CD14-positive monocyte (primary cell): ENCODE measurements at regions not wholly inside any gene's neighbourhood (a gene's known extent, or its start where the extent isn't known, plus 50 kb on each side); places are given as distances from the start of the nearest gene placed in this dataset.

ENCODE experiments used
- DNase-seq, 3 donors: peaks; one replicate each; pipeline ENCODE4 v3.0.0-alpha.2; 2011 to 2022
- H2AFZ ChIP-seq: 2 replicates; pipeline ENCODE4 v1.6.0; 2012; ENCODE audit warnings: mild to moderate bottlenecking, low read depth, low read length, inconsistent platforms; ENCODE audit not compliant: insufficient read depth, poor library complexity, severe bottlenecking
- H3K27ac ChIP-seq, 2 donors: 1 replicate in 1 of 2; 2 replicates in 1 of 2; pipeline ENCODE4 v1.5.1; 2012 to 2013; ENCODE audit warnings: low read length in 2 of 2, control low read depth in 1 of 2, inconsistent platforms in 1 of 2, low read depth in 1 of 2, mild to moderate bottlenecking in 1 of 2
- H3K27me3 ChIP-seq, 2 donors: one replicate each; pipeline versions ENCODE4 v1.6.0 to v1.6.1; 2011 to 2013; ENCODE audit warnings: low read length in 2 of 2; ENCODE audit not compliant: control insufficient read depth in 2 of 2, insufficient read depth in 2 of 2
- H3K36me3 ChIP-seq, 2 donors: replicated peaks in 1 of 2; 1 replicate in 1 of 2; 2 replicates in 1 of 2; pipeline versions ENCODE4 v1.5.1 to v1.6.1; 2012 to 2013; ENCODE audit warnings: low read length in 2 of 2, control low read depth in 1 of 2, inconsistent platforms in 1 of 2, mild to moderate bottlenecking in 1 of 2; ENCODE audit not compliant: insufficient read depth in 2 of 2, control insufficient read depth in 1 of 2
- H3K4me1 ChIP-seq, 2 donors: 1 replicate in 1 of 2; 2 replicates in 1 of 2; pipeline versions ENCODE4 v1.5.1 to v1.6.1; 2012 to 2013; ENCODE audit warnings: low read length in 2 of 2, control low read depth in 1 of 2, inconsistent platforms in 1 of 2, mild to moderate bottlenecking in 1 of 2, moderate library complexity in 1 of 2; ENCODE audit not compliant: insufficient read depth in 2 of 2, control insufficient read depth in 1 of 2
- H3K4me2 ChIP-seq: replicated peaks from 2 replicates; pipeline ENCODE3; 2012; ENCODE audit warnings: low read length, moderate library complexity, mild to moderate bottlenecking; ENCODE audit not compliant: poor library complexity, severe bottlenecking; ENCODE audit errors: extremely low read depth
- H3K4me3 ChIP-seq, 3 experiments: fragments of 200-600 bp in 1 of 3; sonication (generic) in 1 of 3; replicated peaks in 1 of 3; 1 replicate in 2 of 3; 2 replicates in 1 of 3; pipeline ENCODE4 v1.5.1; 2011 to 2013; ENCODE audit warnings: low read length in 3 of 3, mild to moderate bottlenecking in 3 of 3, control low read depth in 2 of 3, low read depth in 2 of 3, inconsistent platforms in 1 of 3, moderate library complexity in 1 of 3
- H3K79me2 ChIP-seq: 2 replicates; pipeline ENCODE4 v1.6.0; 2012; ENCODE audit warnings: mild to moderate bottlenecking, control low read depth, inconsistent platforms, low read length, moderate library complexity; ENCODE audit not compliant: insufficient read depth
- H3K9ac ChIP-seq: 2 replicates; pipeline ENCODE4 v1.6.0; 2017; ENCODE audit warnings: low read length, mild to moderate bottlenecking; ENCODE audit not compliant: insufficient read depth, poor library complexity, severe bottlenecking
- H3K9me3 ChIP-seq, 2 donors: replicated peaks in 1 of 2; 1 replicate in 1 of 2; 2 replicates in 1 of 2; pipeline versions ENCODE4 v1.5.1 to v1.6.1; 2012 to 2013; ENCODE audit warnings: low read length in 2 of 2, control low read depth in 1 of 2; ENCODE audit not compliant: control insufficient read depth in 1 of 2, insufficient read depth in 1 of 2
- H4K20me1 ChIP-seq: 2 replicates; pipeline ENCODE4 v1.6.0; 2012; ENCODE audit warnings: mild to moderate bottlenecking, low read length, control low read depth, moderate library complexity; ENCODE audit not compliant: insufficient read depth
- H3K27ac Mint-ChIP-seq, 7 donors: one replicate each; pipeline ENCODE4 v1.8.0; 2020; ENCODE audit warnings: mild to moderate bottlenecking in 7 of 7, mixed read lengths in 7 of 7, moderate library complexity in 6 of 7, inconsistent platforms in 2 of 7
- H3K27me3 Mint-ChIP-seq, 3 donors: one replicate each; pipeline ENCODE4 v1.8.0; 2021 to 2022; ENCODE audit warnings: low read depth in 3 of 3, mild to moderate bottlenecking in 3 of 3, mixed read lengths in 3 of 3, moderate library complexity in 3 of 3, inconsistent platforms in 1 of 3
- H3K36me3 Mint-ChIP-seq, 2 donors: one replicate each; pipeline ENCODE4 v1.8.0; 2020; ENCODE audit warnings: mixed read lengths in 2 of 2, inconsistent platforms in 1 of 2, mild to moderate bottlenecking in 1 of 2
- H3K4me1 Mint-ChIP-seq: one replicate; pipeline ENCODE4 v1.8.0; 2020; ENCODE audit warnings: mild to moderate bottlenecking, mixed read lengths
- H3K4me3 Mint-ChIP-seq, 2 donors: one replicate each; pipeline ENCODE4 v1.8.0; 2020; ENCODE audit warnings: mild to moderate bottlenecking in 2 of 2, mixed read lengths in 2 of 2, moderate library complexity in 1 of 2
- H3K9me3 Mint-ChIP-seq, 7 donors: one replicate each; pipeline ENCODE4 v1.8.0; 2020 to 2022; ENCODE audit warnings: mixed read lengths in 7 of 7, mild to moderate bottlenecking in 6 of 7, moderate library complexity in 6 of 7, inconsistent platforms in 2 of 7
- CTCF ChIP-seq: fragments of 200-600 bp; IDR thresholded peaks from one replicate; pipeline ENCODE4 v1.8.0; 2022; ENCODE audit warnings: antibody characterized with exemption, mild to moderate bottlenecking
- WGBS: methylation state at CpG from one replicate; pipeline ENCODE4 v1.1.5; 2013; ENCODE audit warnings: missing lambda C conversion rate; ENCODE audit not compliant: insufficient coverage; 5-methylcytosine and 5-hydroxymethylcytosine counted together
- intact Hi-C, 2 donors: fragments of 100-400 bp; cut with micrococcal nuclease; formaldehyde crosslinking; loops; one replicate each; pipeline versions ENCODE4 v1.15.0 to v1.15.1; 2023

GRCh38 chr15:29873947-29874411 is 51.7 kb upstream of the TJP1 start:
- Mint-ChIP-seq H3K27ac (no peak overlapping the region), H3K4me3 (no peak overlapping the region), H3K27me3 (peaks cover 4 to 9% (median 7%) of the 10 kb centered on the region in 3 donors), H3K4me1 (no peaks in the 10 kb centered on the region), H3K36me3 (no peaks in the 10 kb centered on the region), H3K9me3 (peaks cover 0 to 3% (median 0%) of the 10 kb centered on the region in 7 donors)
- intact Hi-C loops: no loop called here
- Histone ChIP-seq H3K27me3 (peaks cover 0 to 2% of the 10 kb centered on the region in 2 donors), H3K4me2 (no peak overlapping the region), H3K27ac (no peak overlapping the region), H2AFZ (no peak overlapping the region), H3K9me3 (no peaks in the 10 kb centered on the region), H3K79me2 (no peaks in the 10 kb centered on the region), H4K20me1 (no peaks in the 10 kb centered on the region), H3K9ac (no peak overlapping the region), H3K4me3 (no peak overlapping the region), H3K36me3 (no peaks in the 10 kb centered on the region), H3K4me1 (no peaks in the 10 kb centered on the region)
- no peak for TF ChIP-seq CTCF
- WGBS: 90% methylated on average over 8 of the region's 9 CpGs
- DNase-seq: no peak

DNA sequence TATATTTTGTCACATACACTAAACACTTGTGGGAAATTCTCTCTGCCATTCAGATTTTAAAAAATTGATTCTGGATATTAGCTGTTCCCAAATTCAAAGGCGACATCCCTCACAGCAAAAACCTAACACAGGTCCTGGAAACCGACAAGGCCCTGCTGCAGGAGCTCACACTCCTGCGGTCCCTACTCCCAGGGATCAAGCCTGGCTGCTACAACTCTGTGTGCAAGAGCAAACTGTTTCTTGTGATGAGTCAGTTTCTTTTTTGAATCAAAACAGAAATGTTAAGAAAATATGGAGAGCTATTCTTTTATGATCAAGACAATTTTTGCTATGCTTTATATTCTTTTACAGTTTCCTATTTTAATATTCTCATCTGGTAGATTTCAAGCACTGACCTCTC is 51.0 kb upstream of the TJP1 start:
- H3K79me2 ChIP-seq: no peaks in the 10 kb centered on the region
- no peak for DNase-seq
- intact Hi-C loops: no loop called here
- no peaks in the 10 kb centered on the region for H3K36me3 Mint-ChIP-seq
- no peak overlapping the region for H3K4me2 ChIP-seq
- no peaks in the 10 kb centered on the region for H3K4me1 ChIP-seq
- peaks cover 4 to 9% (median 5%) of the 10 kb centered on the region in 3 donors for H3K27me3 Mint-ChIP-seq
- no peaks in the 10 kb centered on the region for H3K9me3 ChIP-seq
- H3K4me3 Mint-ChIP-seq: no peak overlapping the region
- H3K27ac ChIP-seq: no peak overlapping the region
- no peak for TF ChIP-seq CTCF
- H2AFZ ChIP-seq: no peak overlapping the region
- no peak overlapping the region for H3K4me3 ChIP-seq
- no peaks in the 10 kb centered on the region for H4K20me1 ChIP-seq
- peaks cover 0 to 2% of the 10 kb centered on the region in 2 donors for H3K27me3 ChIP-seq
- no peak overlapping the region for H3K9ac ChIP-seq
- WGBS: 100% methylated on average over 1 of the region's 3 CpGs
- H3K4me1 Mint-ChIP-seq: no peaks in the 10 kb centered on the region
- no peak overlapping the region for H3K27ac Mint-ChIP-seq
- peaks cover 0 to 3% (median 0%) of the 10 kb centered on the region in 7 donors for H3K9me3 Mint-ChIP-seq
- no peaks in the 10 kb centered on the region for H3K36me3 ChIP-seq
